ENCODE measurements at regions not wholly inside any gene's neighbourhood (a gene's known extent, or its start where the extent isn't known, plus 50 kb on each side); places are given as distances from the start of the nearest gene placed in this dataset.

- TF ChIP-seq CTCF (IDR thresholded peaks at IDR 0.05; ENCODE audit: borderline replicate concordance, extremely low read depth, low read length, poor library complexity, severe bottlenecking) = no peak
- TF ChIP-seq EZH2 (IDR thresholded peaks at IDR 0.05; ENCODE audit: borderline replicate concordance, low read depth, low read length, severe bottlenecking) = no peak
Observed at GRCh38 chr2:116442418-116442817, 1372.1 kb upstream of the DDX18 start.

All from DND-41 (cell line).